ENCODE measurements at regions not wholly inside any gene's neighbourhood (a gene's known extent, or its start where the extent isn't known, plus 50 kb on each side); places are given as distances from the start of the nearest gene placed in this dataset.

DNA sequence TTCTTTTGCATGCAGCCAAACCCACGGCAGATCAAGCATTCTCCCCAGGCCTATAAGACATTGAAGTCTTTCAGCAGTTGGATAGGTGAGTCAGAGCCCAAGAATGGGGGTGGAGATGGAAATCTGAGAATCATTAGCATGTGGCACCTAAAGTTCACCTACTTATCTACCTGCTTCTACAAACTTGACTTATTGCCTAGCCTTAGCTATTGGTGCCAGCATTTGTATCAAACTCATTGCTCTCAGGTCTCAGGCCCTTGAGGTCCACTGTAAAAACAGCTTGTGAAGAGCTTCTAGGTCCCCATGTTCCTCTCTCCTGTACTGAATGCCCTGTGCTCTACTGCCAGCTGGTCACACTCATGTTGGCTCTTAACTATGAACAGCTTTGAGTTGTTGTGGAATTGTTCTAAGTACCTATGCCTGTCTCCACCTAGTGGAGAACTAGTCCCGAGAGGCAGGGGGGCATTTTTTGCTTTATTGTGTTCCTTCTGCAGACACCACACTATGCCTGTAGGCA, 278.4 kb upstream of the SPRED2 start:
- TF ChIP-seq CTCF (IDR thresholded peaks at IDR 0.05): no peak
- DNase-seq (ENCODE audit: low spot score in 2 of 2): no peak
- H3K36me3 ChIP-seq: no peaks in the 10 kb centered on the region
- intact Hi-C loops (cut with DNase I): no loop called here
- no peak overlapping the region for H3K4me3 ChIP-seq
- no peaks in the 10 kb centered on the region for H3K4me1 ChIP-seq
- H3K27ac ChIP-seq: no peak overlapping the region
- no peaks in the 10 kb centered on the region for H3K27me3 ChIP-seq
- H3K9me3 ChIP-seq: no peaks in the 10 kb centered on the region

- Histone ChIP-seq H3K4me1 (no peaks in the 10 kb centered on the region), H3K4me3 (no peak overlapping the region), H3K27me3 (no peaks in the 10 kb centered on the region), H3K9me3 (no peaks in the 10 kb centered on the region), H3K27ac (no peak overlapping the region), H3K36me3 (no peaks in the 10 kb centered on the region)
- intact Hi-C loops (cut with DNase I): no loop called here
- no peak for DNase-seq (ENCODE audit: low spot score in 2 of 2)
- no peak for TF ChIP-seq CTCF (IDR thresholded peaks at IDR 0.05)
Observed at GRCh38 chr2:65710356-65710755, 278.0 kb upstream of the SPRED2 start.

- Histone ChIP-seq H3K27ac (no peak overlapping the region), H3K9me3 (no peaks in the 10 kb centered on the region), H3K4me1 (no peaks in the 10 kb centered on the region), H3K36me3 (no peaks in the 10 kb centered on the region), H3K27me3 (no peaks in the 10 kb centered on the region), H3K4me3 (no peak overlapping the region)
- intact Hi-C loops (cut with DNase I): no loop called here
- DNase-seq (ENCODE audit: low spot score in 2 of 2): no peak
- no peak for TF ChIP-seq CTCF (IDR thresholded peaks at IDR 0.05)
Observed at GRCh38 chr2:65708086-65708485, 275.7 kb upstream of the SPRED2 start.

GRCh38 chr2:65706411-65706810, 274.0 kb upstream of the SPRED2 start:
- TF ChIP-seq CTCF (IDR thresholded peaks at IDR 0.05): no peak
- Histone ChIP-seq H3K4me3 (no peak overlapping the region), H3K36me3 (no peaks in the 10 kb centered on the region), H3K27me3 (no peaks in the 10 kb centered on the region), H3K9me3 (no peaks in the 10 kb centered on the region), H3K4me1 (no peaks in the 10 kb centered on the region), H3K27ac (no peak overlapping the region)
- intact Hi-C loops (cut with DNase I): no loop called here
- no peak for DNase-seq (ENCODE audit: low spot score in 2 of 2)

DNA sequence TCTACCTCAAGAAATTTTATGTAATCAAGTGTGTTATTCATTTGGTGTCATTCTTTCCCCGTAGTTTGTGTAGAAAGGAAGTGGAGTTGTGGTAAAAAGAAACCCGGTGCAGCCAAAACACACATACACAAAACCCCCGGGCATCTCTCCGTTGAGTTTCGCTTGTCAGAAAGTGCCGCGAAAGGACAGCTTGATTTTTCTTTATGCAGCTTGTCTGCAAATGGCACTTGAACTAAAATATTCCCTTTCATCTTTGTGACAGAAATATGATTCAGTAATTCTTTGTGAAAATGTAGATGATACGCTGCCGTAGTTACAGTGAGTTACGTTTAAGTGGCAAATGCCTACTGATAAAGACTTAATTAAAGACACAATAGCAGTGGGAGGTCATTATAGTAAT, 268.8 kb upstream of the SPRED2 start:
- H3K4me1 ChIP-seq: no peaks in the 10 kb centered on the region
- no peak overlapping the region for H3K27ac ChIP-seq
- intact Hi-C loops (cut with DNase I): no loop called here
- TF ChIP-seq CTCF (IDR thresholded peaks at IDR 0.05): no peak
- H3K4me3 ChIP-seq: no peak overlapping the region
- H3K27me3 ChIP-seq: no peaks in the 10 kb centered on the region
- no peak for DNase-seq (ENCODE audit: low spot score in 2 of 2)
- H3K9me3 ChIP-seq: no peaks in the 10 kb centered on the region
- no peaks in the 10 kb centered on the region for H3K36me3 ChIP-seq

GRCh38 chr2:65700720-65701119, 268.3 kb upstream of the SPRED2 start:
- no peaks in the 10 kb centered on the region for H3K9me3 ChIP-seq
- H3K36me3 ChIP-seq: no peaks in the 10 kb centered on the region
- H3K4me3 ChIP-seq: no peak overlapping the region
- no peak for DNase-seq (ENCODE audit: low spot score in 2 of 2)
- H3K27ac ChIP-seq: no peak overlapping the region
- no peaks in the 10 kb centered on the region for H3K4me1 ChIP-seq
- no peaks in the 10 kb centered on the region for H3K27me3 ChIP-seq
- no peak for TF ChIP-seq CTCF (IDR thresholded peaks at IDR 0.05)
- intact Hi-C loops (cut with DNase I): no loop called here

Measured in ascending aorta (tissue), 2 donors.